H9 (cell line): ENCODE measurements at regions not wholly inside any gene's neighbourhood (a gene's known extent, or its start where the extent isn't known, plus 50 kb on each side); places are given as distances from the start of the nearest gene placed in this dataset.

Experiments used
- DNase-seq: peaks from one replicate; pipeline ENCODE4 v3.0.0-alpha.2; 2017
- H2AFZ ChIP-seq: one replicate; pipeline ENCODE4 v1.6.1; 2013; ENCODE audit warnings: mild to moderate bottlenecking, low read length, control low read depth, moderate library complexity
- H2AK5ac ChIP-seq: 2 replicates; pipeline ENCODE4 v1.6.1; 2013; ENCODE audit warnings: low read length, control low read depth, mixed read lengths; ENCODE audit not compliant: insufficient read length
- H2BK120ac ChIP-seq: one replicate; pipeline ENCODE4 v1.6.1; 2013; ENCODE audit warnings: low read depth, mild to moderate bottlenecking, low read length, control low read depth, inconsistent platforms; ENCODE audit not compliant: poor library complexity, severe bottlenecking
- H2BK12ac ChIP-seq: 2 replicates; pipeline ENCODE4 v1.6.1; 2013; ENCODE audit warnings: low read length, control low read depth, mixed read lengths, low read depth; ENCODE audit not compliant: insufficient read length
- H2BK15ac ChIP-seq: 2 replicates; pipeline ENCODE4 v1.6.1; 2013; ENCODE audit warnings: low read depth, low read length, control low read depth
- H2BK20ac ChIP-seq: one replicate; pipeline ENCODE4 v1.6.1; 2013; ENCODE audit warnings: low read depth, mild to moderate bottlenecking, low read length, control low read depth, inconsistent platforms; ENCODE audit not compliant: poor library complexity, severe bottlenecking
- H2BK5ac ChIP-seq: 2 replicates; pipeline ENCODE4 v1.6.1; 2013; ENCODE audit warnings: low read length, control low read depth, mixed read lengths; ENCODE audit not compliant: insufficient read length
- H3K14ac ChIP-seq: 2 replicates; pipeline ENCODE4 v1.6.1; 2013; ENCODE audit warnings: low read length, control low read depth; ENCODE audit not compliant: insufficient read depth
- H3K18ac ChIP-seq: 2 replicates; pipeline ENCODE4 v1.6.1; 2013; ENCODE audit warnings: low read depth, mild to moderate bottlenecking, mixed read lengths, low read length, control low read depth; ENCODE audit not compliant: insufficient read length
- H3K23ac ChIP-seq: 2 replicates; pipeline ENCODE4 v1.6.1; 2013; ENCODE audit warnings: low read length, control low read depth, mixed read lengths, low read depth; ENCODE audit not compliant: insufficient read length
- H3K23me2 ChIP-seq: 2 replicates; pipeline ENCODE4 v1.6.1; 2013; ENCODE audit warnings: low read depth, mild to moderate bottlenecking, mixed read lengths, low read length, control low read depth; ENCODE audit not compliant: insufficient read length, poor library complexity, severe bottlenecking
- H3K27ac ChIP-seq: 2 replicates; pipeline ENCODE4 v1.5.1; 2013; ENCODE audit warnings: low read length, control low read depth, mixed read lengths, low read depth; ENCODE audit not compliant: insufficient read length
- H3K27me3 ChIP-seq: 2 replicates; pipeline ENCODE4 v1.6.1; 2013; ENCODE audit warnings: low read length, control low read depth, inconsistent platforms; ENCODE audit not compliant: insufficient read depth
- H3K4ac ChIP-seq: 2 replicates; pipeline ENCODE4 v1.6.1; 2013; ENCODE audit warnings: low read depth, mild to moderate bottlenecking, control low read depth, inconsistent platforms, low read length, moderate library complexity
- H3K4me1 ChIP-seq: 2 replicates; pipeline ENCODE4 v1.6.1; 2013; ENCODE audit warnings: low read length, control low read depth, inconsistent platforms; ENCODE audit not compliant: insufficient read depth
- H3K4me2 ChIP-seq: 2 replicates; pipeline ENCODE4 v1.6.1; 2013; ENCODE audit warnings: low read length, control low read depth, mixed read lengths; ENCODE audit not compliant: insufficient read length, insufficient read depth
- H3K56ac ChIP-seq: 2 replicates; pipeline ENCODE4 v1.6.1; 2013; ENCODE audit warnings: low read depth, mild to moderate bottlenecking, mixed read lengths, low read length, control low read depth; ENCODE audit not compliant: insufficient read length
- H3K79me1 ChIP-seq: 2 replicates; pipeline ENCODE4 v1.6.1; 2013; ENCODE audit warnings: low read depth, mild to moderate bottlenecking, moderate library complexity, low read length, control low read depth, inconsistent platforms; ENCODE audit not compliant: insufficient read depth, poor library complexity, severe bottlenecking
- H3K79me2 ChIP-seq: 2 replicates; pipeline ENCODE4 v1.6.1; 2013; ENCODE audit warnings: low read length, control low read depth, inconsistent platforms; ENCODE audit not compliant: insufficient read depth
- H3K9ac ChIP-seq: 2 replicates; pipeline ENCODE4 v1.6.1; 2013; ENCODE audit warnings: low read length, control low read depth, mixed read lengths; ENCODE audit not compliant: insufficient read length; ENCODE audit errors: extremely low read depth
- H3K9me3 ChIP-seq: one replicate; pipeline ENCODE4 v1.6.1; 2013; ENCODE audit warnings: low read depth, low read length, inconsistent platforms; ENCODE audit not compliant: control insufficient read depth
- H3T11ph ChIP-seq: one replicate; pipeline ENCODE4 v1.6.1; 2013; ENCODE audit warnings: mild to moderate bottlenecking, low read length, control low read depth, inconsistent platforms
- H4K20me1 ChIP-seq: one replicate; pipeline ENCODE4 v1.6.1; 2013; ENCODE audit not compliant: control insufficient read depth, insufficient read length, insufficient read depth
- H4K5ac ChIP-seq: 2 replicates; pipeline ENCODE4 v1.6.1; 2013; ENCODE audit warnings: low read depth, mild to moderate bottlenecking, mixed read lengths, low read length, control low read depth; ENCODE audit not compliant: insufficient read length
- H4K8ac ChIP-seq: replicated peaks from 2 replicates; pipeline ENCODE4 v1.6.1; 2013; ENCODE audit warnings: low read length, control low read depth, mixed read lengths, low read depth; ENCODE audit not compliant: insufficient read length
- H4K91ac ChIP-seq: 2 replicates; pipeline ENCODE4 v1.6.1; 2013; ENCODE audit warnings: low read depth, mild to moderate bottlenecking, moderate library complexity, mixed read lengths, low read length, control low read depth; ENCODE audit not compliant: insufficient read length
- H3K27ac Mint-ChIP-seq, 3 experiments: 2 replicates in 2 of 3; 3 replicates in 1 of 3; pipeline ENCODE4 v1.8.0; 2020 to 2021; ENCODE audit warnings: mixed read lengths in 3 of 3, mild to moderate bottlenecking in 1 of 3, moderate library complexity in 1 of 3
- H3K27me3 Mint-ChIP-seq: 2 replicates; pipeline ENCODE4 v1.8.0; 2021; ENCODE audit warnings: low read depth, mild to moderate bottlenecking, moderate library complexity, mixed read lengths
- H3K36me3 Mint-ChIP-seq, 3 experiments: 2 replicates in 2 of 3; 3 replicates in 1 of 3; pipeline ENCODE4 v1.8.0; 2020 to 2021; ENCODE audit warnings: low read depth in 3 of 3, mixed read lengths in 3 of 3; ENCODE audit not compliant: insufficient read depth in 1 of 3
- H3K4me1 Mint-ChIP-seq, 2 experiments: 2 replicates each; pipeline ENCODE4 v1.8.0; 2020; ENCODE audit warnings: mixed read lengths in 2 of 2
- H3K4me3 Mint-ChIP-seq, 2 experiments: 2 replicates in 1 of 2; 3 replicates in 1 of 2; pipeline ENCODE4 v1.8.0; 2020 to 2021; ENCODE audit warnings: mild to moderate bottlenecking in 2 of 2, mixed read lengths in 2 of 2, moderate library complexity in 1 of 2
- H3K9me3 Mint-ChIP-seq, 2 experiments: 2 replicates in 1 of 2; 3 replicates in 1 of 2; pipeline ENCODE4 v1.8.0; 2020; ENCODE audit warnings: mild to moderate bottlenecking in 2 of 2, mixed read lengths in 2 of 2, moderate library complexity in 1 of 2
- WGBS: extraction: QIAGEN DNeasy Blood & Tissue Kit; methylation state at CpG from one replicate; pipeline ENCODE4 v1.1.7; 2013; ENCODE audit warnings: missing lambda C conversion rate, low lambda C conversion rate, mixed read lengths; ENCODE audit not compliant: insufficient read length; ENCODE audit errors: extremely low coverage; 5-methylcytosine and 5-hydroxymethylcytosine counted together
- TF ChIP-seq, protein P1 (sequence below): fragments of 200-600 bp; sonication (generic); conservative IDR thresholded peaks from 3 replicates; pipeline ENCODE4 v1.8.0; 2021; ENCODE audit warnings: antibody characterized with exemption, mild to moderate bottlenecking

GRCh38 chr2:23209059-23209458 lies 175.9 kb upstream of the KLHL29 start:
- no peak overlapping the region for H3K4me3 Mint-ChIP-seq
- Histone ChIP-seq H3K56ac (no peak overlapping the region), H2BK12ac (no peak overlapping the region), H3K79me1 (no peaks in the 10 kb centered on the region), H3K4me2 (no peak overlapping the region), H3K4ac (no peak overlapping the region), H3K18ac (no peak overlapping the region), H3K27ac (no peak overlapping the region), H3K23me2 (no peaks in the 10 kb centered on the region), H2AK5ac (no peak overlapping the region), H4K20me1 (no peaks in the 10 kb centered on the region), H2BK5ac (no peak overlapping the region), H3K79me2 (no peaks in the 10 kb centered on the region), H3K23ac (no peak overlapping the region), H4K8ac (no peak overlapping the region), H3K9ac (no peak overlapping the region), H3K4me1 (0 out of 2 replicates have a peak, but pooled peaks cover 2% of the 10 kb centered on the region), H3K27me3 (no peaks in the 10 kb centered on the region), H2BK15ac (no peak overlapping the region), H2AFZ (no peak overlapping the region), H4K91ac (no peak overlapping the region), H2BK20ac (no peak overlapping the region), H3K9me3 (no peaks in the 10 kb centered on the region), H4K5ac (no peak overlapping the region), H2BK120ac (no peak overlapping the region), H3K14ac (no peak overlapping the region), H3T11ph (no peak overlapping the region)
- H3K36me3 Mint-ChIP-seq: no peaks in the 10 kb centered on the region; a peak in 1 of 7 replicates
- no CpG with 5 or more reads among the region's 1 CpG for WGBS
- TF ChIP-seq, protein P1, sequence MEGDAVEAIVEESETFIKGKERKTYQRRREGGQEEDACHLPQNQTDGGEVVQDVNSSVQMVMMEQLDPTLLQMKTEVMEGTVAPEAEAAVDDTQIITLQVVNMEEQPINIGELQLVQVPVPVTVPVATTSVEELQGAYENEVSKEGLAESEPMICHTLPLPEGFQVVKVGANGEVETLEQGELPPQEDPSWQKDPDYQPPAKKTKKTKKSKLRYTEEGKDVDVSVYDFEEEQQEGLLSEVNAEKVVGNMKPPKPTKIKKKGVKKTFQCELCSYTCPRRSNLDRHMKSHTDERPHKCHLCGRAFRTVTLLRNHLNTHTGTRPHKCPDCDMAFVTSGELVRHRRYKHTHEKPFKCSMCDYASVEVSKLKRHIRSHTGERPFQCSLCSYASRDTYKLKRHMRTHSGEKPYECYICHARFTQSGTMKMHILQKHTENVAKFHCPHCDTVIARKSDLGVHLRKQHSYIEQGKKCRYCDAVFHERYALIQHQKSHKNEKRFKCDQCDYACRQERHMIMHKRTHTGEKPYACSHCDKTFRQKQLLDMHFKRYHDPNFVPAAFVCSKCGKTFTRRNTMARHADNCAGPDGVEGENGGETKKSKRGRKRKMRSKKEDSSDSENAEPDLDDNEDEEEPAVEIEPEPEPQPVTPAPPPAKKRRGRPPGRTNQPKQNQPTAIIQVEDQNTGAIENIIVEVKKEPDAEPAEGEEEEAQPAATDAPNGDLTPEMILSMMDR: no peak
- no peaks in the 10 kb centered on the region for H3K9me3 Mint-ChIP-seq
- no peak overlapping the region for H3K27ac Mint-ChIP-seq
- H3K27me3 Mint-ChIP-seq: peaks cover 6% of the 10 kb centered on the region; the same call in 1 of the 2 replicates
- no peak for DNase-seq
- peaks cover 4% of the 10 kb centered on the region in 2 experiments for H3K4me1 Mint-ChIP-seq
